IPS DF 4.7 (cell line): ENCODE measurements at regions not wholly inside any gene's neighbourhood (a gene's known extent, or its start where the extent isn't known, plus 50 kb on each side); places are given as distances from the start of the nearest gene placed in this dataset.
"Not testable (repeated sequence)": the region's sequence is repeated elsewhere in the genome, so short reads cannot be mapped to it uniquely, and the experiment has no call there.

ENCODE experiments used
- DNase-seq: peaks from one replicate; pipeline ENCODE4 v3.0.0-alpha.2; 2013; ENCODE audit warnings: low spot score; ENCODE audit errors: extremely low read depth

GRCh38 chr12:127106697-127107096 is 1160.3 kb upstream of the TMEM132C start:
- DNase-seq, result no peak

- no peak for DNase-seq
Measured at GRCh38 chr12:127107744-127108143, 1159.2 kb upstream of the TMEM132C start.

- DNase-seq, result peak; percentile 44
Measured at GRCh38 chr12:127108360-127109215, 1158.4 kb upstream of the TMEM132C start.

- DNase-seq, result no peak
Measured at GRCh38 chr12:127113945-127114344, 1153.0 kb upstream of the TMEM132C start.

GRCh38 chr12:127115468-127116035 is 1151.4 kb upstream of the TMEM132C start:
- DNase-seq, result no peak

- DNase-seq, result no peak
Measured at GRCh38 chr12:127118251-127118650, 1148.7 kb upstream of the TMEM132C start.

- no peak for DNase-seq
Measured at GRCh38 chr12:127119600-127120140, 1147.3 kb upstream of the TMEM132C start.

- no peak for DNase-seq
Measured at GRCh38 chr12:127120851-127121250, 1146.1 kb upstream of the TMEM132C start.

GRCh38 chr12:127121494-127122084 is 1145.4 kb upstream of the TMEM132C start:
- no peak for DNase-seq

- no peak for DNase-seq
Measured at GRCh38 chr12:127125607-127126259, 1141.2 kb upstream of the TMEM132C start.

GRCh38 chr12:127126260-127126628 is 1140.7 kb upstream of the TMEM132C start:
- DNase-seq, result no peak

GRCh38 chr12:127127897-127128296 is 1139.1 kb upstream of the TMEM132C start:
- DNase-seq, result no peak

GRCh38 chr12:127130506-127131124 is 1136.4 kb upstream of the TMEM132C start:
- DNase-seq, result no peak

- DNase-seq, result no peak
Measured at GRCh38 chr12:127133675-127134335, 1133.2 kb upstream of the TMEM132C start.

- not testable (repeated sequence) for DNase-seq
Measured at GRCh38 chr12:127140864-127141484, 1126.0 kb upstream of the TMEM132C start.

GRCh38 chr12:127143020-127143419 is 1124.0 kb upstream of the TMEM132C start:
- DNase-seq, result no peak

GRCh38 chr12:127144770-127145169 is 1122.2 kb upstream of the TMEM132C start:
- no peak for DNase-seq

- DNase-seq, result no peak
Measured at GRCh38 chr12:127145241-127145928, 1121.6 kb upstream of the TMEM132C start.

- no peak for DNase-seq
Measured at GRCh38 chr12:127145929-127146789, 1120.8 kb upstream of the TMEM132C start.
